RWPE1 (cell line): ENCODE measurements at regions not wholly inside any gene's neighbourhood (a gene's known extent, or its start where the extent isn't known, plus 50 kb on each side); places are given as distances from the start of the nearest gene placed in this dataset.

Experiments used
- CTCF ChIA-PET: fragments of 350-600 bp; sonication (Branson Sonifier 250); formaldehyde crosslinking; extraction: SDS; loops from one replicate; lab custom pipeline; 2021; lab: Yijun Ruan, JAX
- POLR2A ChIA-PET: fragments of 400-600 bp; formaldehyde crosslinking; extraction: SDS; loops from one replicate; lab custom pipeline; 2020; ENCODE audit warnings: antibody characterized with exemption; ENCODE audit not compliant: low non-redundant PET; lab: Yijun Ruan, JAX
- DNase-seq: peaks from one replicate; pipeline ENCODE4 v3.0.0; 2012; ENCODE audit warnings: low spot score
- H3K27ac ChIP-seq: fragments of 450-650 bp; 2 replicates; pipeline ENCODE4 v1.5.1; 2017
- TF ChIP-seq, protein P1 (sequence below): fragments of 450-650 bp; conservative IDR thresholded peaks from 2 replicates; pipeline ENCODE4 v1.5.1; 2017; ENCODE audit warnings: low read depth, mild to moderate bottlenecking

DNA sequence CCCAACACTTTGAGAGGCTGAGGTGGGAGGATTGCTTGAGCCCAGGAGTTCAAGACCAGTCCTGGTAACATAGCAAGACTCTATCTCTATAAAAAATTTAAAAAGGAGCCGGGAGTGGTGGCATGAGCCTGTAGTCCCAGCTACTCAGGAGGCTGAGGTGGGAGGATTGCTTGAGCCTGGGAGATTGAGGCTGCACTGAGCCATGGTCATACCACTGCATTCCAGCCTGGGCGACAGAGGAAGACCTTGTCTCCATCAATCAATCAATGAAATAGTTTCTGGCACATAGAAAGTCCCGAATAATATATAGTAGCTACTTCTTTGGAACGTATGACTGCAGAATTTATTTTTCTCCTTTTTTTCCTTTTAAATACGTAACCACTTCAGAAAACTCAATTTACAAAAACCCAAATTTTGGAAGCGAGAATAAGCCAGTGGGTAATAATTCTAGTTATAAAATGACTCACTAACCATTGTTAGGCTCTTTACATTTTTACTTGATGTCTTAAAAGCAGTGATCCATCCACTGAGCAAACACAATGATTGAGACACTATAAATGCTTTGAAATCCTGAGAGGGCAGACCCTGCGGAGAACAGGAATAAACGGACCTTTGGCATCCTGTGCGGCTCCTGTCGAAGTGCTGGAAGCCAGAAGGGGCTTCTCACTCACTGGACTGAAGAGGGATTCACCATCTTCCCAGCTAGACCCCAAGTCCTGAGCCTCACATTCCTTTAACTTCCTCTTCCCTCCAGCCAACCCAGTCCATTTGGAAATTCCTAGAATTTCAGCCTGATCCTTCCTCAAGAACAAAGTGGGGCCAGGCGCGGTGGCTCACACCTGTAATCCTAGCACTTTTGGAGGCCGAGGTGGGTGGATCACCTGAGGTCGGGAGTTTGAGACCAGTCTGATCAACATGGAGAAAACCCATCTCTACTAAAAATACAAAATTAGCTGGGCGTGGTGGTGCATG, 68.4 kb upstream of the MFGE8 start:
- TF ChIP-seq, protein P1, sequence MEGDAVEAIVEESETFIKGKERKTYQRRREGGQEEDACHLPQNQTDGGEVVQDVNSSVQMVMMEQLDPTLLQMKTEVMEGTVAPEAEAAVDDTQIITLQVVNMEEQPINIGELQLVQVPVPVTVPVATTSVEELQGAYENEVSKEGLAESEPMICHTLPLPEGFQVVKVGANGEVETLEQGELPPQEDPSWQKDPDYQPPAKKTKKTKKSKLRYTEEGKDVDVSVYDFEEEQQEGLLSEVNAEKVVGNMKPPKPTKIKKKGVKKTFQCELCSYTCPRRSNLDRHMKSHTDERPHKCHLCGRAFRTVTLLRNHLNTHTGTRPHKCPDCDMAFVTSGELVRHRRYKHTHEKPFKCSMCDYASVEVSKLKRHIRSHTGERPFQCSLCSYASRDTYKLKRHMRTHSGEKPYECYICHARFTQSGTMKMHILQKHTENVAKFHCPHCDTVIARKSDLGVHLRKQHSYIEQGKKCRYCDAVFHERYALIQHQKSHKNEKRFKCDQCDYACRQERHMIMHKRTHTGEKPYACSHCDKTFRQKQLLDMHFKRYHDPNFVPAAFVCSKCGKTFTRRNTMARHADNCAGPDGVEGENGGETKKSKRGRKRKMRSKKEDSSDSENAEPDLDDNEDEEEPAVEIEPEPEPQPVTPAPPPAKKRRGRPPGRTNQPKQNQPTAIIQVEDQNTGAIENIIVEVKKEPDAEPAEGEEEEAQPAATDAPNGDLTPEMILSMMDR, result no peak
- H3K27ac ChIP-seq, result no peak overlapping the region
- DNase-seq, result no peak
- ChIA-PET CTCF (interaction anchor here (0.6 kb wide), 1 partner anchor 171 kb away, joined by 4 read pairs; no protein-coding TSS in a partner anchor), POLR2A (no interaction called here)

DNA sequence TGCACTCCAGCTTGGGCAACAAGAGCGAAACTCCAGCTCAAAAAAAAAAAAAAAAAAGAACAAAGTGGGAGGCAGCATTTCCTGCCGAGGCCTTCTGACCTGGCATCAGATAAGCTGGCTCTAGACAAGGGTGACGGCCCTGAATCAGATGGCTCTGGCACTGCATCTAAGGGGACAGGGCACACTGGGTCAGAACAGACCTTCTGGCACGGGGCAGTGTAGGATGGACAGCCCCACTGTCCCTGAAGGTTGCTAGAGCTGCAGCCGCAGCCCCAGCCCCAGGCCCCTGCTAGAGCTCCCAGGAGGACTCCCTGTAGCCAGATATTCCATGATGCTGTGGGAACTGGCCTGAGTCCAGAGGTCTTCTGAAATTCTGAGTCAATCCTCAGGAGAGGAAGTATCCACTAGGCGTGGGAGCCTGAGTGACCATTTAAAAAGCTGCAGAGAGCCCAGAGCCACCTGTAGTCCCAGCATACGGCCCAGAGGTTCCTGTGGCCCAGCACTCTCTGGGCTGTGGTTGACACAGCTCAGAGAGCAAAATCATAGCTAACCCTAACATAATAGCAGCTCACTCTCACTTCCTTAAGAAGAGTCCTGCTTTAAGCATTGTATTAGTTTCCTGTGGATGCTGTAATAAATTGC, 69.2 kb upstream of the MFGE8 start:
- TF ChIP-seq, protein P1, result no peak
- no peak for DNase-seq
- H3K27ac ChIP-seq, result no peak overlapping the region
- POLR2A ChIA-PET, result no interaction called here
- CTCF ChIA-PET, result interaction anchor here (0.5 to 0.6 kb wide), 2 partner anchors 26 to 171 kb away, joined by 4 to 9 read pairs; no protein-coding TSS in a partner anchor

DNA sequence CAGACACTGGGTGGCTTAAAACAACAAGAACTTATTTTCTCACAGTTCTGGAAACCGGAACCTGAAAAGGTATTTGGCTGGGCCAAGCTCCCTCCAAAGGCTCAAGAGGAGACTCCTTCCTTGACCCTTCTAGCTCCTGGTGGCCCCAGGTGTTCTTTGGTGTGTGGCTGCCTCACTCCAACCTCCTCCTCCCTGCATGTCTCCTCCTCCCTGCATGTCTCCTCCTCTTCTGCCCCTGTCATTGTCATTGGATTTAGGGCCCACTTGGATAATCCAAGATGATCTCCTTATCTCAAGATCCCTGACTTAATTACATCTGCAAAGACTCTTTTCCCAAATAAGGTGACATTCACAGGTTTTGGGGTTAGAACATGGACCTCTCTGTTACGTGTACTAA, 69.8 kb upstream of the MFGE8 start:
- no peak for DNase-seq
- CTCF ChIA-PET, result no interaction called here
- TF ChIP-seq, protein P1, result no peak
- no peak overlapping the region for H3K27ac ChIP-seq
- POLR2A ChIA-PET, result no interaction called here

DNA sequence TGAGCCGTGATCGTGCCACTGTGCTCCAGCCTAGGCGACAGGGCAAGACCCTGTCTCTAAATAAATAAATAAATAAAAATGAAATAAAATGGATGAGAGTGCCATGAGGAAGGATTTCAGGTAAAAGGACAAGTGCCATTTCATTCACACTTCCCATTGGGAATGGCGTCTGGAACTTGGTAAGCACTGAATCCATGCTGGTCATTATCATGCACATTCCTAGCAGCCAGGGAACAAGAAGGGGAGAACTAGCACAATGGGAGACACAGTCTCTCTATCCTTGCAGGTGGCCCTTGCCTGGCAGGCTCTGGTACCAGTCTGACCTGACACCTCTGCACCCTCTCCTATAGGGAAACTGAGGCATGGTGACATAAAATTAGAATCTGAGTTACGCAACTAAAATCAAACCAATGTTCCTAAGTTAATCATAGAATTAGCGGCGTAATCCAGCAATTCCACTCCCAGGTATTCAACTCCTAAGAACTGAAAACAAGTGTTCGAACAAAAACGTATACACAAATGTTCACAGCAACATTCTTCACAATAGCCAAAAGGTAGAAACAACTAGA, 70.8 kb upstream of the MFGE8 start:
- ChIA-PET CTCF (no interaction called here), POLR2A (no interaction called here)
- TF ChIP-seq, protein P1, result no peak
- H3K27ac ChIP-seq, result no peak overlapping the region
- no peak for DNase-seq

DNA sequence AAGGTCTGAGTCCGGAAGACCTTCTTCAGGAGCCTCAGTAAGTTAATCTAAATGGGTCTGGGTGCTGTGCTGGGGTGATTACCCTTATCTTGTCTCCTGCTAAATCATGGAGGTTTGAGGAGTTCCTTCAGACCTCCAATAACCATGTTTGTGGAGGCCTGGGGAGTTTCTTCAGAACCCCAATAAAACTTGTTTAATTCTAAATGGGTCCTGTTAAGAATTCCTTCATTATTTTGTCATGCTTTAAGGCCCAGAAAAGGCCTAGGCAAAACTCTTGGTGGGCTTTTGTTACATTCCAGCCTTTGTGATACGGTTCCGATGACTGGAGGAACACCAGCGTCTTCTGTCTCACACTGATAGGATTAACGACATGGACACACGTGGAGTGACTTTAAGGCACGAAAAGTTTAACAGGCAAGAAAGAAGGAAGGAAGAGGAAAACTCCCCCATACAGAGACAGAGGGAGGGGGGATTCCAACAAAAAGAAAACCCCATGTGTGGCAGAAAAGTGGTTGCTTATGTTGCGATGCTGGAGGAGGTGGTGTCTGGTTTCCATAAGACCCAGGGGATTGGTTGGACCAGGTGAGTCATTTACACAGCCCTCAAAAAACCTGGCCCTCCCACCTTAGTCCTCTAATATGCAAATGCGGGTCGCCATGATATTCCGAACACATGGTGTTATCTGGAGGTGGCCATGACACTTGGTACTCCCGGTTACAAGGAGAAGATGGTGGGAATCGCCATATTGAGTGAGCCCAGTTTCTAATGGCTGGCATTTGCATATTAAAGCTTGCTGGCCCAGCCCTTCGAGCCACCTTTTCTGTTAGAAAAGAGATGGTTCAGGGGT, 72.6 kb upstream of the MFGE8 start:
- no peak overlapping the region for H3K27ac ChIP-seq
- POLR2A ChIA-PET, result no interaction called here
- CTCF ChIA-PET, result interaction anchor here (0.6 kb wide), 1 partner anchor 74 kb away, joined by 3 read pairs; no protein-coding TSS in a partner anchor
- TF ChIP-seq, protein P1, result no peak
- DNase-seq, result no peak
